Activated CD4-positive, alpha-beta memory T cell treated with anti-CD3 and anti-CD28 coated beads for 36 hours (primary cell): ENCODE measurements at regions not wholly inside any gene's neighbourhood (a gene's known extent, or its start where the extent isn't known, plus 50 kb on each side); places are given as distances from the start of the nearest gene placed in this dataset.
A peak's percentile ranks its signal among the peaks of the same experiment; 100 is the strongest.
"Not testable (repeated sequence)": the region's sequence is repeated elsewhere in the genome, so short reads cannot be mapped to it uniquely, and the experiment has no call there.

ENCODE experiments used
- CTCF ChIA-PET: fragments of 350-600 bp; sonication (Branson Sonifier 250); formaldehyde crosslinking; loops from one replicate; lab custom pipeline; 2021; ENCODE audit warnings: antibody characterized with exemption, inconsistent platforms; lab: Charles Lee
- POLR2A ChIA-PET: fragments of 350-600 bp; sonication (Branson Sonifier 250); formaldehyde crosslinking; loops from one replicate; lab custom pipeline; 2021; ENCODE audit warnings: antibody characterized with exemption; lab: Charles Lee
- DNase-seq: peaks from one replicate; pipeline ENCODE4 v3.0.0-alpha.2; 2020
- H3K27ac Mint-ChIP-seq: one replicate; pipeline ENCODE4 v1.8.0; 2021; ENCODE audit warnings: mixed read lengths
- H3K27me3 Mint-ChIP-seq: one replicate; pipeline ENCODE4 v1.8.0; 2021; ENCODE audit warnings: mixed read lengths
- H3K36me3 Mint-ChIP-seq: one replicate; pipeline ENCODE4 v1.8.0; 2021; ENCODE audit warnings: mixed read lengths
- H3K4me1 Mint-ChIP-seq: one replicate; pipeline ENCODE4 v1.8.0; 2021; ENCODE audit warnings: low read depth, mixed read lengths
- H3K4me3 Mint-ChIP-seq: one replicate; pipeline ENCODE4 v1.8.0; 2021; ENCODE audit warnings: mild to moderate bottlenecking, mixed read lengths
- H3K9me3 Mint-ChIP-seq: one replicate; pipeline ENCODE4 v1.8.0; 2021; ENCODE audit warnings: mixed read lengths
- intact Hi-C: fragments of 100-400 bp; cut with micrococcal nuclease; formaldehyde crosslinking; loops from one replicate; pipeline ENCODE4 v1.15.1; 2023

DNA sequence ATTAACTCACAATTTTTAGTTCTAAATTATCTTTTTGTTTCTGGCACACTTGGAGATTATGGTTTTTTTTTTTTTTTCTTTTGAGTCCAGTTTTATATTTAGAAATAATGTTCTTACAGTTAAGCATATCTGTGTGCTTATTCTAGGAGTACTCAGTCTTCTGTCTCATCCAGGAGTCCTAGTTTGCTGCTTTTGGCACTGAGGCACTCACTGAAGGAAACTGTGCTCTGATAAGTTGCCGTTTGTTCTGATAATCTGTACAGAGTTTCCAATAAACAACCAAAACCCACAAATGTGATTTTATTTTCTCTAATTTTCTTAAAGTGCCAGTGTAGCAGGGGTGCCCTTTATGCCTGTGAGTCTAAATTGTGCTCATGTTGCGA, 251.0 kb downstream of the LRRC70 start:
- ChIA-PET POLR2A (no interaction called here), CTCF (no interaction called here)
- no peak overlapping the region for H3K27ac Mint-ChIP-seq
- DNase-seq, result no peak
- no peaks in the 10 kb centered on the region for H3K27me3 Mint-ChIP-seq
- no peaks in the 10 kb centered on the region for H3K4me1 Mint-ChIP-seq
- intact Hi-C loops, result no loop called here
- no peak overlapping the region for H3K4me3 Mint-ChIP-seq
- no peaks in the 10 kb centered on the region for H3K36me3 Mint-ChIP-seq
- H3K9me3 Mint-ChIP-seq, result peaks cover 5% of the 10 kb centered on the region

GRCh38 chr5:62828742-62829603, 250.4 kb downstream of the LRRC70 start:
- Mint-ChIP-seq H3K27me3 (no peaks in the 10 kb centered on the region), H3K9me3 (peaks cover 5% of the 10 kb centered on the region), H3K36me3 (no peaks in the 10 kb centered on the region), H3K4me1 (no peaks in the 10 kb centered on the region), H3K27ac (no peak overlapping the region), H3K4me3 (no peak overlapping the region)
- intact Hi-C loops, result no loop called here
- ChIA-PET POLR2A (interaction anchor here (0.7 kb wide), 1 partner anchor 16 kb away, joined by 3 read pairs; no protein-coding TSS in a partner anchor), CTCF (no interaction called here)
- no peak for DNase-seq

- no peak for DNase-seq
- H3K27ac Mint-ChIP-seq, result no peak overlapping the region
- H3K4me1 Mint-ChIP-seq, result no peaks in the 10 kb centered on the region
- H3K27me3 Mint-ChIP-seq, result no peaks in the 10 kb centered on the region
- POLR2A ChIA-PET, result no interaction called here
- no peak overlapping the region for H3K4me3 Mint-ChIP-seq
- H3K36me3 Mint-ChIP-seq, result no peaks in the 10 kb centered on the region
- intact Hi-C loops, result no loop called here
- CTCF ChIA-PET, result interaction anchor here (0.6 kb wide), 1 partner anchor 36 kb away, joined by 3 read pairs; no protein-coding TSS in a partner anchor
- H3K9me3 Mint-ChIP-seq, result no peaks in the 10 kb centered on the region
Observed at GRCh38 chr5:62825623-62826220, 247.1 kb downstream of the LRRC70 start.

GRCh38 chr5:62824936-62825335, 246.3 kb downstream of the LRRC70 start:
- POLR2A ChIA-PET, result no interaction called here

DNA sequence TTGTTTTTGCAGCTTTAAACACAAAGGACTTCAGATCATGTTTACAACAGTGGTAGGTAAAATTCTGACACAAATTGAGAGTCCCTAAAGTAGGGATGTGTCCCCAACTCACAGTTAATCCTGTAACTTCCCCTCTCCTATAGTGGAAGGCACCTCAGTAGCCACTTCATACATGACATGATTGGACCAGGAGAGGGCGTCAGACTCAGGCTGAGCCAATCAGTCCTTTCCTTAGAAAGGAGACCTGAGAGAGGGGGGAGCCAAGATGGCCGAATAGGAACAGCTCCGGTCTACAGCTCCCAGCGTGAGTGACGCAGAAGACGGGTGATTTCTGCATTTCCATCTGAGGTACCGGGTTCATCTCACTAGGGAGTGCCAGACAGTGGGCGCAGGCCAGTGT, 238.4 kb downstream of the LRRC70 start:
- H3K9me3 Mint-ChIP-seq, POLR2A ChIA-PET, H3K4me1 Mint-ChIP-seq, H3K36me3 Mint-ChIP-seq, intact Hi-C loops, H3K4me3 Mint-ChIP-seq, DNase-seq, H3K27me3 Mint-ChIP-seq, CTCF ChIA-PET, H3K27ac Mint-ChIP-seq: not testable (repeated sequence)

More at GRCh38 chr5:62824936-62825335, 246.3 kb downstream of the LRRC70 start:
- Mint-ChIP-seq H3K27me3 (no peaks in the 10 kb centered on the region), H3K4me3 (no peak overlapping the region), H3K9me3 (no peaks in the 10 kb centered on the region), H3K27ac (no peak overlapping the region), H3K36me3 (no peaks in the 10 kb centered on the region), H3K4me1 (no peaks in the 10 kb centered on the region)
- DNase-seq, result no peak
- CTCF ChIA-PET, result no interaction called here
- intact Hi-C loops, result no loop called here

DNA sequence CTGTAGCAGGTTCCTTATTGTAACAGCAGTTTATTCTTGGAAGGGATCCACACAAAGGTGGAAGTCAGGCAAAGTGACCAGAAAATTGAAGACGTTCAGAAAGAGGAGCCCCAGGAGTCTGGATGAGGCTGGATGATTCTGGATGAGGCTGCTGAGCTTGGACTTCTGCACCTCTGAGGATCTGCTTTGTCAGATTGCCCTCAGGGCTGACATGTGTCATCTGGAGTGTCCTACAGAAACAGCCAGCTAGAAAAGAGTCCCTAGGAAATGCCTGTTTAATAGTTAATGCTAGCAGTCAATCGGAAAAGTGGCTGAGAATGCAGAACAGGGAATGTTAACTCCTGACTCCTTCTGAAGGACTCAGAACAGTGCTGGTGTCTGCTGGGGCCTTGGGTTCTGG, 236.4 kb downstream of the LRRC70 start:
- ChIA-PET CTCF (no interaction called here), POLR2A (no interaction called here)
- no peaks in the 10 kb centered on the region for H3K4me1 Mint-ChIP-seq
- no peak overlapping the region for H3K4me3 Mint-ChIP-seq
- no peaks in the 10 kb centered on the region for H3K9me3 Mint-ChIP-seq
- intact Hi-C loops, result no loop called here
- no peaks in the 10 kb centered on the region for H3K36me3 Mint-ChIP-seq
- H3K27ac Mint-ChIP-seq, result no peak overlapping the region
- no peak for DNase-seq
- peaks cover 2% of the 10 kb centered on the region for H3K27me3 Mint-ChIP-seq

- Mint-ChIP-seq H3K27ac (no peak overlapping the region), H3K4me1 (no peaks in the 10 kb centered on the region), H3K4me3 (no peak overlapping the region), H3K27me3 (peaks cover 5% of the 10 kb centered on the region), H3K9me3 (no peaks in the 10 kb centered on the region), H3K36me3 (no peaks in the 10 kb centered on the region)
- ChIA-PET POLR2A (no interaction called here), CTCF (no interaction called here)
- intact Hi-C loops, result no loop called here
- DNase-seq, result no peak
Observed at GRCh38 chr5:62812621-62813255, 234.1 kb downstream of the LRRC70 start.

DNA sequence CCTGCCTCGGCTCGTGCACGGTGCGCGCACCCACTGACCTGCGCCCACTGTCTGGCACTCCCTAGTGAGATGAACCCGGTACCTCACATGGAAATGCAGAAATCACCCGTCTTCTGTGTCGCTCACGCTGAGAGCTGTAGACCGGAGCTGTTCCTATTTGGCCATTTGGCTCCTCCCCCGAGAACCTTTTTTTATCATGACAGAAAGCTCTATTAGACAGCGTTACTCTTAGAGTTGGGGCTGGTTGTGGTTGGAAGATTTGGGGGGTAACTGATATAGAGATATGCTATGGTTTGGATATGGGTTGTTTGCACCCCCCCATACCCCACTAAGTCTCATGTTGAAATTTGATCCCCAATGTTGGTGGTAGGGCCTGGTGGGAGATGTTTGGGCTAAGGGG, 226.2 kb downstream of the LRRC70 start:
- DNase-seq, H3K27me3 Mint-ChIP-seq, POLR2A ChIA-PET, H3K9me3 Mint-ChIP-seq, H3K27ac Mint-ChIP-seq, H3K4me1 Mint-ChIP-seq, intact Hi-C loops, CTCF ChIA-PET, H3K36me3 Mint-ChIP-seq: not testable (repeated sequence)
- H3K4me3 Mint-ChIP-seq, result peak overlapping the region; percentile 26

DNA sequence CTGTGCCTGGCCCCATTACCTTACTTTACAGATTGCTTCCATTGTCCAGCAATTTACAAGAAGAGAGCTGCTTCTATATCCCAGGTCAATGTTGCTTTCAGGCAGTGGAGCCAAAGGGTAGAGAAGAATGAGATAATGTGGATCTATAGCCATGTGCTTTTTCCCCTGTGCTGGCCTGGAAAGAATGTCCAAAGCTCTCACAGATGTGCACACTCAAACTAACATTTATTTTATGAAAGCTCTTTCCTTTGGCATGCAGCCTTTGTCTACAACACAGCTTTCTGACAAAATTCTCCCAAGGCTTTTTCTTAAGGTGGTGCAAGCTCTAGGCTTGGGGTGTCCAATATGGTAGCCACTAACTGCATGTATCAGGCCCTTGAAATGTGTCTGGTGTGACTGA, 217.3 kb downstream of the LRRC70 start:
- no peak overlapping the region for H3K4me3 Mint-ChIP-seq
- intact Hi-C loops, result no loop called here
- H3K4me1 Mint-ChIP-seq, result no peaks in the 10 kb centered on the region
- peaks cover 19% of the 10 kb centered on the region for H3K9me3 Mint-ChIP-seq
- H3K27ac Mint-ChIP-seq, result no peak overlapping the region
- peaks cover 2% of the 10 kb centered on the region for H3K27me3 Mint-ChIP-seq
- DNase-seq, result no peak
- ChIA-PET POLR2A (no interaction called here), CTCF (interaction anchor here (1.5 kb wide), 1 partner anchor 18 kb away, joined by 3 read pairs; no protein-coding TSS in a partner anchor)
- H3K36me3 Mint-ChIP-seq, result no peaks in the 10 kb centered on the region

DNA sequence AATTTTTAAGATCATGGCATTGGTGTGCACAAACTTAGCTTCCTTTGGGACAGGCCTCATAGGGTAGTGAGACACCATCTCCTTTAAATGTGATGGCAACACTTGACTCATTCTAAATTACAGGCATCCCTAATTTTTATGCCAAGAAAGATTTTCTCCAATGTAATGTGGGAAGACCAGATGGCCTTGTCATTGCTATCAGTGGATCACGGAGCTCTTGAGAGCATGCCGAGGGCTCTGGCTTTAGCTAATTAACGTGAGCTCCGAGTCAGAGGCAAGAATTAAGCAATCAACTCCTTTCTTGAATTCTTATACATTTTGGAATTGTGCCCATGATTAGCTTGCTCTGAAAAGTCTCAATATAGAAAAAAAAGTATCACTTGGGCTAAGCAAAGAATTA, 215.8 kb downstream of the LRRC70 start:
- Mint-ChIP-seq H3K9me3 (peaks cover 19% of the 10 kb centered on the region), H3K4me3 (no peak overlapping the region), H3K36me3 (no peaks in the 10 kb centered on the region), H3K4me1 (no peaks in the 10 kb centered on the region), H3K27me3 (peaks cover 3% of the 10 kb centered on the region), H3K27ac (no peak overlapping the region)
- ChIA-PET POLR2A (no interaction called here), CTCF (no interaction called here)
- no peak for DNase-seq
- intact Hi-C loops, result no loop called here

DNA sequence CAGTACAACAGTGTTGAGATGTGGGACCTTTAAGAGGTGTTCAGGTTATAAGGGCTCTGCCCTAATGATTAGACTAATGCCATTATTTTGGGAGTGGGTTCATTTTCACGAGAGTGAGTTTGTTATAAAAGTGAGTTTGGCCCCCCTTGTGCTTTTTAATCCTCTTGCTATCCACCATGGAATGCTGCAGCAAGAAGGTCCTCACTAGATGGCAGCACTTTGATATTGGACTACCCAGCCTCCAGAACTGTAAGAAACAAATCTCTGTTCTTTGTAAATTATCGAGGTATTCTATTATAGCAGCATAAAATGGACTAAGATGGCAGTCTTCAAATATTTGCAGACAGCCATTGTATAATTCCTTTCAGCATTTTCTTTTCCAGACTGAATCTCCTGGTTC, 212.4 kb downstream of the LRRC70 start:
- ChIA-PET POLR2A (no interaction called here), CTCF (no interaction called here)
- H3K27ac Mint-ChIP-seq, result no peak overlapping the region
- H3K9me3 Mint-ChIP-seq, result no peaks in the 10 kb centered on the region
- peaks cover 3% of the 10 kb centered on the region for H3K27me3 Mint-ChIP-seq
- no peaks in the 10 kb centered on the region for H3K4me1 Mint-ChIP-seq
- no peak overlapping the region for H3K4me3 Mint-ChIP-seq
- no peak for DNase-seq
- intact Hi-C loops, result no loop called here
- no peaks in the 10 kb centered on the region for H3K36me3 Mint-ChIP-seq

DNA sequence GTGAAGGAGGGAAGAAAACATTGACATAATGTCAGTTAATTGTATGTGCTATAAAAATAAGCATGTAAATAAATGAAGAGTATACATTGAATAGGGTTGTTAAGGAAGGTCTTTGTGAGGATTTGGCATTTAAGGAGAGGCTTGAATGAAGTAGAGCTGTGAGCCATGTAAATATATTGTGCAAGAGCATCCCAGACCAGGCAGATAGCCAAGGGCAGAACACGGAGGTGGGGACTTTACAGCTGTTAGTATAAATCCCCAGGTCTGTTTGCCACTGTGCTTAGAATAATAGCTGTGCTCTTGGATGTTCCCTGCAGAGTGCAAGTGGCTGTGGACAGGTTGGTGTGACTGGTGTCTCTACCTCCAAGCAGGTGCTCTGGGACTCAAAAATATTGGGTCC, 211.7 kb downstream of the LRRC70 start:
- CTCF ChIA-PET, result no interaction called here

More for the DNA sequence above, 211.7 kb downstream of the LRRC70 start:
- no peak overlapping the region for H3K4me3 Mint-ChIP-seq
- intact Hi-C loops, result no loop called here
- H3K27ac Mint-ChIP-seq, result no peak overlapping the region
- DNase-seq, result no peak
- H3K9me3 Mint-ChIP-seq, result no peaks in the 10 kb centered on the region
- H3K4me1 Mint-ChIP-seq, result no peaks in the 10 kb centered on the region
- no peaks in the 10 kb centered on the region for H3K36me3 Mint-ChIP-seq
- H3K27me3 Mint-ChIP-seq, result peaks cover 3% of the 10 kb centered on the region
- POLR2A ChIA-PET, result no interaction called here
